ENCODE measurements at regions not wholly inside any gene's neighbourhood (a gene's known extent, or its start where the extent isn't known, plus 50 kb on each side); places are given as distances from the start of the nearest gene placed in this dataset.

DNA sequence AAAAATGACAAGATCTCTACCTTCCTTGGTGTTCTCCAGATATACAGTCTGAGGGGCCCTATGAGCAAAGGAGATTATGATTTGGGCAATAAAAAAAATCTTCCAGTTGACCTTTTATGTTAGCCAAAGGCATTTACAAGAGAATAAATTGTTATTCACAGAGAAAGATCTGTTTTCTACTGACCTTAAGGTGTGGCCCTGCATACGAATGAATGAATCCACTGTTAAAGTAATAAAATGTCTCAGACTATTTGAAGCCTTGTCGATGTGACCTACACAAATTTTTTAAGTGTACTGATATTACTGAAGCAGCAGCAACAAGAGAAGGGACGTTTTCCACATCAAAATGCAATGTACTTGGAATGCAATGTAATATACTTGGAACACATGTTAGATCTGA lies 95.9 kb upstream of the SSTR4 start:
- TF ChIP-seq POLR2AphosphoS5 (IDR thresholded peaks at IDR 0.05; ENCODE audit: low read depth, low read length) (no peak), TAF1 (IDR thresholded peaks at IDR 0.05; ENCODE audit: low read depth, low read length) (no peak), POLR2A (IDR thresholded peaks at IDR 0.05; ENCODE audit: low read depth, low read length) (no peak)
